ENCODE measurements at regions not wholly inside any gene's neighbourhood (a gene's known extent, or its start where the extent isn't known, plus 50 kb on each side); places are given as distances from the start of the nearest gene placed in this dataset.

- no peak for TF ChIP-seq CTCF (IDR thresholded peaks at IDR 0.05 in 2 of 3, conservative IDR thresholded peaks at IDR 0.05 in 1 of 3; ENCODE audit: control insufficient read depth in 2 of 3, extremely low read depth in 1 of 3, insufficient read depth in 1 of 3, low read depth in 3 of 3, low read length in 3 of 3)
- no peak for TF ChIP-seq ZZZ3 (IDR thresholded peaks at IDR 0.05; ENCODE audit: control insufficient read depth, insufficient read length, low read depth)
- TF ChIP-seq ZNF24 (IDR thresholded peaks at IDR 0.05), result no peak
- no peak for TF ChIP-seq CHD2 (IDR thresholded peaks at IDR 0.05; ENCODE audit: borderline replicate concordance, low read depth, low read length)
Observed at GRCh38 chr1:121472017-121472416, 287.2 kb downstream of the SRGAP2C start (continued).

- H3K27me3 ChIP-seq (replicated peaks in 1 of 2; ENCODE audit: control insufficient read depth in 2 of 2, insufficient read depth in 2 of 2, low read length in 1 of 2), result no peaks in the 10 kb centered on the region
- H3K79me2 ChIP-seq (ENCODE audit: control insufficient read depth, insufficient read depth, low read length), result no peaks in the 10 kb centered on the region
- H3K4me2 ChIP-seq (ENCODE audit: control insufficient read depth, insufficient read depth), result no peak overlapping the region
- BruUV-seq (replicated peaks), result no TSS peak
- CTCF ChIA-PET, result no interaction called here
- H3K4me1 ChIP-seq (ENCODE audit: control insufficient read depth, insufficient read depth, low read length), result no peaks in the 10 kb centered on the region
- in situ Hi-C loops (cut with MboI) (no loop called here), intact Hi-C loops (cut with micrococcal nuclease; ENCODE audit: unreplicated experiment) (no loop called here)
- SMC1A ChIA-PET (ENCODE audit: uncharacterized antibody, unreplicated experiment), result interaction anchor here (1.3 kb wide), 1 partner anchor 8 kb away, joined by 3 read pairs; no protein-coding TSS in a partner anchor
- no peaks in the 10 kb centered on the region for H4K20me1 ChIP-seq (ENCODE audit: control insufficient read depth, insufficient read depth)
- H3K9ac ChIP-seq (ENCODE audit: control insufficient read depth, insufficient read depth, low read length), result no peak overlapping the region
- ATAC-seq (no peak), FAIRE-seq (no peak), DNase-seq (ENCODE audit: low read depth, low spot score) (no peak)
- POLR2A ChIA-PET, result no interaction called here
- RAD21 ChIA-PET (ENCODE audit: unreplicated experiment), result no interaction called here
- H3K4me3 ChIP-seq, result no peak overlapping the region
- TF ChIP-seq JUNB (IDR thresholded peaks at IDR 0.05) (no peak), ZBED1 (IDR thresholded peaks at IDR 0.05; ENCODE audit: borderline replicate concordance) (no peak)
- no peaks in the 10 kb centered on the region for H3K36me3 ChIP-seq (ENCODE audit: control insufficient read depth in 2 of 2, insufficient read depth in 2 of 2, low read length in 1 of 2)
- no peaks in the 10 kb centered on the region for H3K9me3 ChIP-seq (replicated peaks; ENCODE audit: control insufficient read depth, insufficient read depth, low read length)
- no peak overlapping the region for H3K27ac ChIP-seq (ENCODE audit: control insufficient read depth, insufficient read depth)
- H2AFZ ChIP-seq (ENCODE audit: control insufficient read depth, low read depth, low read length), result no peak overlapping the region
Observed at GRCh38 chr1:121483234-121483633, 298.5 kb downstream of the SRGAP2C start.
